GM18508 (cell line): ENCODE measurements at regions not wholly inside any gene's neighbourhood (a gene's known extent, or its start where the extent isn't known, plus 50 kb on each side); places are given as distances from the start of the nearest gene placed in this dataset.

Experiments used
- ATAC-seq: cut with Tn5 transposase; IDR thresholded peaks from one replicate; pipeline ENCODE4 v1.9.1; 2021; ENCODE audit warnings: moderate number of reproducible peaks; ENCODE audit not compliant: insufficient read depth, unreplicated experiment

DNA sequence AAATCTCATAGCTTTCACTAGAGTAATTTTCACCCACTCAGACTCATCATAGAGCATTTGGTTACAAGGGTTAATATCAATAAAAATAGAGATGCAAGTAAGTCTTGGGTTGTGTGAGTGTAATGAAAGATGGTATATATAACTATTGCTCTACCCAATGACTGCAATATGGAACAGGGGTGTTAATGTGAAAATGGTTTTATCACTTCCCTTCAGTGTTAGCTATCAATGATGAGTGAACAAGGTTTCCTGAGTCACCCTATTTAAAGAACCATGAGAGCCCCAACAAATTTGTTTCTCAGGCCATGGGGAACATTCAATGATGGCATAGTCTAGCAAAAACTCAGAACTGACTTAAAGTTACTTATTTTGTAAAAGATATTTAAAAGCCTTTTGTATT lies 1133.6 kb upstream of the ZEB2 start:
- ATAC-seq, result no peak

DNA sequence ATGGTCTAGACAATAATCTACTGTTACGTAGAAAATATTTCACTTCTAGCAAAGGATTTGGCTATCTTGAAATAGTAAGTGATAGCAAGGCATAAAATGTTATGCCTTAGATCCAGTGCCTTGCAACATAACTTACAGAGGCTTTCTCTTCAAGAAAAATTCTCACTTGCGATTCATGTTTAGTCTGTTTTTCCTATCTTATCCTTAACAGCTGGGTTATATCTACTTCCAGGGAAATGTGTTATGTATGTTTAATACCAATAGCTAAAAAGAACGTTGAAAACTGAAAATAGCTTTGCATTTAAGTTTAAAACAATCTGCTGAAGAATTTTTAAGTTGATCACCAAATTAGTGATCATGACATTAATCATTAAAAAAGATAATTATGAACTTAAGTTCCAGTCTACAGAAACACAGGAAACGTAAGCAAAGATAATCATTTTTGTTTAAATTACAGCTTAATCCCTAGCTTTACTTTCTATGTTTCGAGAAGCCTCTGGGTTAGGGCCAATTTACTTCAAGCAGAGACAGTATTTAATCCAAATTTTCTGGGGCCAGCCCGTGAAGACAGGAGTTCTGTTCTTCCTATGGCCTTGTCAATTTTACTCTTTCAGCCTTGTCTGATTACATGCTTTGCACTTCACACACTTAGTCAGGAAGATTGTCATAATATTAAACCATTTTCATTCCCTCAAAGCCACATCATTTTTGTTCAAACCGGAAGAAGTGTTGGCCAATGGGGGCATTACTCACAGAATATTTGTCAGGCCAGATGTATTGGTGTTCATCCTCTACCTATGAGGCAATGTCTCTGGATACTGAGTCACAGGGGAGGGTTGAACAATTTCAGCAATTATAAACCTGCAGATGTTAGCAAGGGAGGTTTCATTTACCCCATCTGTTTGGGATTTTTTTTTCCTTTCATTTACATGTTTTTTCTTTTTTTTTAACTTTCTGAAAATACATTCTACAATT lies 1132.9 kb upstream of the ZEB2 start:
- no peak for ATAC-seq

DNA sequence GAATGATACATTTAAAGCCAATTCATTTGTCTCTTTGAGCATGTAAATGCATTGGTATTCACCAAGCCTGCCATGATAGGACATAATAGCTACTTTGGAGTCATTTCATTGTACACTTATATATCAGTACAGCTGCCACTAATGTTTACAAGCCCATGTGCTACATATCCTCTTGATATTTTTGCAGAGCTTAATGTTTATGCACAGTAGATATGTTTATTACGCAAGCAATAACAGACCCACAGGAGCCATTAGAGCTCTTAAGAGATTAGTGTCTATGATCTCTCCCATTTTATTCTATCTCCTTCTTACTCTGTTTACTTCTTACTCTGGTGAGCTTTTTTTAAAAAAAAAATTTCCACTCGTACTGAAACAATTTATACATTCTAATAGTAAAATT lies 1132.1 kb upstream of the ZEB2 start:
- no peak for ATAC-seq

DNA sequence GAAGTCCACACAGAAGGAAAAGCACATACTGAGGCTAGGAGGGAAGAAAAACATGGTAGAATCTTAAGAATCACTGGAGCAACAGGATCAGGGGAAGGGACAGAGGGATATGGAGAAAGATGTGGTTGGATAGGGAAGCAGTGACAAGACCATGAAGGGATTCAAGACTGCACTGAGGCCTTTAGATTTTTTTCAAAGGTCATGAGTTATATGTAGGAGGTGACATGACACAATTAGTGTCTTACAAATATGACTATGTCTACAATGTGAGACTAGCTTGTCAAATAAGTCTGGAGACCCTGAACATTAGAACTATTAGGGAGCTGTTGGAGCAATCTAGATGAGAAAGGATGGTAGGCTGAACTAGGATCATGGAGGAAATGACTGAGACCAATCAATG lies 1130.3 kb upstream of the ZEB2 start:
- ATAC-seq, result no peak

DNA sequence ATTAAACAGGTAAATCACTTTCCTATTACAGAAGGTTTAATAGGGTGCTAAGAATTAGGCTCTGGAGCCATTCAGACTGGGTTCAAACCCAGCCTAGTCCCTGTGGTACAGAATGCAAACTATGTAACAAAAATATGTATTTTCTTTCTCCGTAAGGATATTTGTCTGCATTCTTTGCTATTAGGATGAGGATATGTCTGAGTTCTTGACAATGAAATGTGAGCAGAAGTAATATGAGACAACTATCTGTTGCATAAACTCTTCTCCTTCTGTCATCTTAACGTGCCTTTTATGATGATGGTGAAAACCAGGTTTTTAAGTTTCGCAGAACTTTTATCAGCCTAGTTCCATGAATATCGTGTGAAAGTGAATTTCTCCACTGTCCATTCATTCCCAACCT lies 1129.1 kb upstream of the ZEB2 start:
- ATAC-seq, result no peak

DNA sequence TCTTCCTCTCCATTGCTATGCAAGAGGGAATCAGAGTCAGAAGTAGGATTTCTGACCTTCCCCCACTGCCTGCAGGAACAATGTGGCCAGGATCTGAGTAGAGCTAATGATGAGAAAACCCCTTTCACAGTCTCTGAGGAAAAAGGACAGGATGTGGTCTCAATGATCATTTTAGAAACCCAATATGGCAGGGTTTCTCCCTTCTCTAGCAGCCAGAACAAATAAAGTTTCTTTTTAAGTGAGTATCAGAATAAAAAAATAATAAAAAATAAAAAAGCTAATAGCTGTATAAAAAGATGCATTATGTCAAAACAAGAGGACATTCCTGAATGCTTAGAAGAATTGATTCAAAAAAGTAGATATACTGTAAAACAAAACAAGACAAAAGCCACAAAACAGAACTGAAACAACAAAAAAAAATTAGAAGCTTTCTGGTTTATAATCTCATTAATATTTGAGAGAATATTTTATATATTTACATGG lies 1124.9 kb upstream of the ZEB2 start:
- ATAC-seq, result peak; percentile 99

DNA sequence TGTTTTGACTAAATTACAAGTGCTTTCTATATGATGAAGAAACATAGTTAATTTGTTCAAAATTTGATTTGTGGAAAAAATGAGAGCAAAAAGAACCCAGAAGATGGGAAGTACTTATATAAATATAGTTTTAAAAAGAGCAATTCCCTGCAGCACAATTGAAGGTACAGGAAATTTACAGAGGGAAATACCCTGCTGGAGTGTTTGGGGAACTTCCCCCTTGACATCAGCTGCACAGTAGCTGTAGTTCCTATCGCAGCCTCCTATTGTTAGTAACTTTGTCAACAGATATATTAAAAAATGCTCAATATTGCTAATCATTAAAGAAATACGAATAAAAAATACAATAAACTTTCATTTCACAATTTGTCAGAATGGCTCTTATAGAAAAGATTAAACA lies 1118.8 kb upstream of the ZEB2 start:
- peak; percentile 49 for ATAC-seq

DNA sequence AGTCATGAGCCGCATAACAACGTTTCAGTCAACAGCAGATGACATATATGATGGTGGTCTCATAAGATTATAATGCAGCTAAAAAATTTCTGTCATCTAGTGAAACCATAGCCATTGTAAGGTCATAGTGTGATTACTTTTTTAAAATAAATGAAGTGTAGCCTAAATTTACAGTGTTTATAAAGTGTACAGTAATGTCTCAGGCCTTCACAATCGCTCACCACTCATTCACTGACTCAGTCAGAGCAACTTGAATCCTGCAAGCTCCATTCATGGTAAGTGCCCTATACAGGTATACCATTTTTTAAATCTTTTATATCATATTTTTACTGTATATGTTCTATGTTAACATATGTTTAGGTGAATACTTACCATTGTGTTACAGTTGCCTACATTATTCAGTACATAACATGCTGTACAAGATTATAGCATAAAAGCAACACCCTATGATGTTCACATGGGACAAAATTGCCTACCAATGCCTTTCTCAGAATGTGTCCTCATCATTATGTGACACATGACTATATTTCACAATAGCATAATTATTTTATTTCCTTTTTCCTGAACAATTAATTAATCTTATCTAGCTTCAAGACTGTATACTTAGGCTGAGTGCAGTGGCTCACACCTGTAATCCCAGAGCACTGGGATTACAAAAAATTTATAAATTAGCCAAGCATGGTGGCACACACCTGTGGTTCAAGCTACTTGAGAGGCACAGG lies 1115.9 kb upstream of the ZEB2 start:
- ATAC-seq, result no peak

DNA sequence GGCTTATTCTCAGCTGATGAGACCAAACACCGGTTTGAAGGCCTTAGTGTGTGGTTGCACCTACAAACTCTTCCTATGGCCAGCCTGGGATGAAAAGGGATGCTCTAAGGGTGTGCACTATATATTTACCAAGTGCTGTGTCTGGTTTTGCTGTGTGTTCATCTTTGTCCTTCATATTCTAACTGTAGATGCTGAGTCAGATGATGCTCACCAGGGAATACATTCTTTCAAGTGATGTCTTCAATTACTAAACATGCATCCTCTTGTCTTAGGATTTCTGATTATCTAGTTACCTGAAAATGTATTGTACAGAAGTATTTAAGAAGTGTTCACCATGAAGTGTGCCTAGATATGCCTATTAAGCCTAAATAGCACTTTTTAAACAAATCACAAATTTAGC lies 1111.6 kb upstream of the ZEB2 start:
- ATAC-seq, result no peak

DNA sequence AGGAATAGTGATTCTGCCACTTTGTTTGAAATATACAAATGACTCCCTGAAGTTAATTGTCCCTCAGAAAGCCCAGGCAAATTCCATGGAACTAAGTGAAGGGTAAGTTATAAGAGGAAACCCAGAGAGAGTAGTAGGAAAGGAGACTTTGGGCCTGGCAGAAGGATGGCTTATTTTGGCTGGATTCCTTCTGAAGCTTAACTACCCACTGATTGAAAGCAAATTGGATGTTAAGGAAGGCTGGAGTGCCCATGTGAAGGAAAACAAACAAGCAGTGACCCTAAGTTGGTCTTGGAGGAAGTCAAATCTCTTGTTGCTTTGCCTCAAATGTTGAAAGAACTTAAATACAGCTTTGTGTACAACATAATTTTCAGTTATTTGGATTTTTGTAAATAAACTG lies 1106.4 kb upstream of the ZEB2 start:
- no peak for ATAC-seq

DNA sequence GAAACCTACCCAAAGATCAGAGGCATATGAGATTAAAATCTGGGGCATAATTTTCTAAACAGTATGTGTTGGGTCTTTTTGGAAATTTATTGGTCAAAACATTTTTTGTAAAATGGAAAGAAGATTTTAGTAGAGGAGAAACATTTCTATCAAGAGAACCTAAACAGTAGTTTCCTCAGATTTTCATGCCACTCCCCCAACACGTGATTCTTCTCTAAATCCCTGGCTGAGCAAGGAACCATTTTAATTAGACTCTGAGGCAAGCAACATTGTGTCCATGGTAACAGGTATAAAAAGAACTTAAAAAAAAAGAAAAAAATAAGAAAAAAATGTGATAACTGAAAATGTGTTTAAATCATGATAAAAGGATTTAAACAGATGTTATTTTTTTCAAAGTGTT lies 1105.2 kb upstream of the ZEB2 start:
- no peak for ATAC-seq

DNA sequence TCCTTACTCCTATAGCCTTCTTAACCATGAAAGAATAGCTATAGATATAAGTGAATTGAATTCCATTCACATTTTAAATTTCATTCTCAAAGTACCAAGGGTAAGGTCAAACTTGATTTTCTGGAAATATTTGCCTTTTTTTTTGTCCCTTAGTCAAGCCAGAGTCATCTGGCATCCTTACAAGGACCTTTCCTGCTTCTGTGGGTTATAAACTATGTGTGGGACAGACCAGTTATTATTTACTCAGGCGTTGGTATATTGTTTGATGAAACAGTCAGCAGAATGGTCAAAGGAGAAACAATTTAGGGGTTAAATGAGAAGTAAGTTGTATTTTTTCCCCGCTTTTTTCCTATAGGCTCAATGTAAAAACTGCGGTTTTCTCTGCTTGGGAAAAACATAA lies 1103.2 kb upstream of the ZEB2 start:
- ATAC-seq, result no peak

DNA sequence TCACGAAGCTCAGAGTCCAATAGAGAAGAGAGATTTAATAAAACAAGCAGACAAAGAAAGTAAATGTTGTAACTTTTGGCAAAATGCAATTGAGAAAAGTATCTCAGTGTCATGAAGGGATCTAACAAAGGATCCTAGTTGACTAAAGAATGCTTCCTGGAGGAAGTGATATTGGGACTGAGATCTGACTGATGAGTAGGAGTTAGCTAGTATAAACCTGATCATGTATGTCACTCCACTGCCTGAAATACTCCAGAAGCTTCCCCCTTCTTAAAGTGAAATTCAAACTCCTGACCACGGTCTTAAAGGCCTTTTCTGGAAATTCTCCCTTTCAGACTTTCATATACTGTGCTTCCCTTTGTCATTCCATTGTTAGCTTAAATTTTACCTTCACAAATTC lies 1102.4 kb upstream of the ZEB2 start:
- no peak for ATAC-seq

DNA sequence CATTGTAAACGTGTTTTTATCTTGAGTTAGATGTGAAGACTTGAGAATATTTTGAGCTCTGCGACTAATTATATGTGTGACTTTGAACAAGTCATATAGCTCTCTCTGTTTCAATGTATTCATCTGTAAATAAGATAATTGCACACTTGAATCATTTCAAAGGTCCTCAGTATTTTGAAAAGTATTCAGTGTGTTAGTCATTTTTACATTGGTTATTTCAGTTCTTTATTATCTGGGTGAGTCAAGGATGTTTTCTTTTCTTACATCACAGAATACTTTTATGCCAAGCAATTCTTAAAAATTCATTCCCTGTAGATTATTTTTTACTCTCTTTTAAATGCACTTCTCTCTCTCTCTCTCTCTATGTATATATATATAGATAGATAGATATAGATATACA lies 1098.0 kb upstream of the ZEB2 start:
- ATAC-seq, result no peak

DNA sequence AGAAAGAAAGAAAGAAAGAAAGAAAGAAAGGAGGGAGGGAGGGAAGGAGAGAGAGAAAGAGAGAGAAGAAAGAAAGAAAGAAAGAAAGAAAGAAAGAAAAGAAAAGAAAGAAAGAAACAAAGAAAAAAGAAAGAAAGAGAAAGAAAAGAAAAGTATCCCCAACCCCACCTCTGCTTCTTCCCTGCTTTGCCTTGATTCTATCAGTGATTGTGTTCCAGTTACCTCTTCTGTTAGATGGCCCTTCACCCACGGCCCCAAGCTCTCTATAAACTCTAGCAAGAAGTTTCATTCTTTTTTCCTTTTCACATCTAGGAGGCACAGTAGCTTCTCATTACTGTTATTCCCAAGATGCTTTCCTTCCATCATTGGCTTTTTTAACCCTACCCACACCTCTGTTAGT lies 1097.5 kb upstream of the ZEB2 start:
- no peak for ATAC-seq

DNA sequence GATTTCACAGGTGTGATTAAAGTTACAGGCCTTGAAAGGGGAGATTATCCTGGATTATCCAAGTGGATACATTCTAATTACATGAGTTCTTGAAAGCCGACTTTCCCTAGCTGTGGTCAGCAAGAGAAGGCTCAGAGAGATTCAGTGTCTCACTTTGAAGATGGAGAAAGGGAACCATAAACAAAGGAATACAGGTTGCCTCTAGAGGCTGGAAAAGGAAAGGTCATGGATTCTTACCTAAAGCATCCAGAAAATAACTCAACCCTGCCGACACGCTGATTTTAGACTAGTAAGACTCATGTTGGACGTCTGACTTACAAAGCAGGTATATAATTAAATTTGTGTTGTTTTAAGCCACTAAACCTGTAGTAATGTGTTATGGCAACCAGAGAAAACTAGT lies 1095.7 kb upstream of the ZEB2 start:
- ATAC-seq, result no peak

DNA sequence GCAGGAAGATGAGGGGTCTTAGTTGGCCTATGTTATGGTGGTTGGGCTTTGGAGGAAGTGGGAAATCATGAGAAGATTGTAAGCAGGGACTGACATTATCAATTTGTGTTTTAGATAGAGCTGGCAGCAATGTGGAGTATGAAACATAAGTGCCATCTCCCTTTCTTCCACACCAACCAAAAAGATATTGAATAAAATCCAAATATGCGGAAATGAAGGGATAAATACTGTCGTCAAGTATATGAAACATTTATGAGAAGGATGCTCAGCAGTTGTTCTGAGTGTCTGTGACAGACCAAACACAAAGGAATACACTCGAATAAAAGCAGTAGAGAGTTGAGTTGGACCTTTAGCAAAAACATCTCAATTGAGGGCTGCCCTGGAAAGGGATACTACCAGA lies 1090.0 kb upstream of the ZEB2 start:
- no peak for ATAC-seq

DNA sequence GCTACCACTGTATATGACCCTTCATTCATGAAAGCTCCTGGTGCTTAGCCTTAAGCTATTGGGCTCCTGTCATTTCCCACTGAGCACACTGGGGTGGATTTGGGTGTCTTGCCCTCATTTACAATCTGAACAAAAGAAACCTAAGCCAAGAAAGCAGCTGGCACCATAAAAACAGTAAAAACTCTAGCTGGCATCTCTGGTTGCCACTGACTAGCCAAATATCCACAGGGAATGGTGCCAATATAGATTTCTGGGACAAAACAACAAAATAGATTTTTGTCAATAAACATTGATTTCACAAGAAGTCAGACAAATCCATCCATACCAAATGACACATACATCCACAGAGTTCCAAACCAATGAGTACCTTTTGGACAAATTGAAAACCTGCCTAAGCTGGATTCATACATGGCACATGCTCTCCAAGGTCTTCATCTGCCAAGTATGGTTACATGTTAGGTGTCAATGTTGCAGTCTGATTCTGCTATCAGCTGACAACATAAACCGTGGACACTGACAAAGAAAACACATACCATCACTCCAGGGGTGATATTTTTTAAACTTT lies 1081.5 kb upstream of the ZEB2 start:
- no peak for ATAC-seq

DNA sequence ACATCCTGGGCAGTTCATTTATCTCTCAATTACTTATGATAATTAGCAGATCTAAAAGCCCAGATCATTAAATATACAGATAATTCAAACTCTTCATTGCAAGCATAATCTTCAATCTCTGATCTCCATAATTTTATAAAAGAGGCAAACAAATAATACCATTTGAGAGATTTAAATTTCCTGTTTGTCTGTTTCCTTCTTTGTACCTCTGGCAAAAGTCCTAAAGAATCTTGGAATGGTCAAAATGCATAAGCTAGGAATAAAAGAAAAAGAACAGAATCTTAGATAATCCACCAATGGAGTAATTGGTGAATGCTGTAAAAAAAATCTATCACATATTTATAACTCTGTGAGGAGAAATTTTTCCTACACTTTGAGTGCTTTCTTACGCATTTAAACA lies 1080.9 kb upstream of the ZEB2 start:
- ATAC-seq, result no peak

DNA sequence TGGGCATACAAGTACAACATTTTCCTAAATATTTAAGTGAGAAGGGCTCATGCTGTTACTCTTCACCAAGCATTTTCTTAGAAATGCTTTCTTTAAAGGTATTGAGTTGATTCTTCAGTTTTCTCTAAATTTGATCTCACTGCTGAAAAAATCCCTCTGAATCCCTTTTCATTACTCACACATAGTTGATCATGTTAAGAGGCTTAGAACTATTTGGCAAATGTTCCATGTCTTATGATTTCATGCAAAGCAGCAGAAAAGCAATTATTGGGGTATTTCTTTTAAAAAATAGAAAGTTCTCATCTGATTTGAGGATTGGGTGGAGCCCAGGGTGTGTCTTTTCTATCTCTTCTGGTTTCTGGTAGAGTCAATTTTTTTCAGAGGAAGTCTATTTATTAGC lies 1079.8 kb upstream of the ZEB2 start:
- ATAC-seq, result no peak

DNA sequence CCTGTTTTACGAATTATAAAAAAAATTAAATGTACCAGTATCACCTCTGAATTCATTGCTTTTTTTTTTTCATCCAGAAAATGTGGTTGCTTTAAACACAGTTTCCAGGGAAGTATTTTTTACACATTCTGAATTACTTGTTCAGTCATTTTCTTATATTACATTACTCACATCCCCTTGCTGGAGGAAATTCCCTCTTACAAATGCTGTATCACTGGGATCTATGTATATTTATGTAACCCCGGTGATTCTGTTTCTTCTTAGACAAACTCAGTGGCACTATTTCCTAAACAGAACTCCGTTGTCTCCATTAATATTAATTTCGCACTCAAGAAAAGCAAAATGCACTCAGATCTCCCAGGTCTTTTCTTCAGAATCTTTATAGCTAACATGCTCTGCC lies 1078.5 kb upstream of the ZEB2 start:
- no peak for ATAC-seq
